ENCODE measurements at regions not wholly inside any gene's neighbourhood (a gene's known extent, or its start where the extent isn't known, plus 50 kb on each side); places are given as distances from the start of the nearest gene placed in this dataset.

DNA sequence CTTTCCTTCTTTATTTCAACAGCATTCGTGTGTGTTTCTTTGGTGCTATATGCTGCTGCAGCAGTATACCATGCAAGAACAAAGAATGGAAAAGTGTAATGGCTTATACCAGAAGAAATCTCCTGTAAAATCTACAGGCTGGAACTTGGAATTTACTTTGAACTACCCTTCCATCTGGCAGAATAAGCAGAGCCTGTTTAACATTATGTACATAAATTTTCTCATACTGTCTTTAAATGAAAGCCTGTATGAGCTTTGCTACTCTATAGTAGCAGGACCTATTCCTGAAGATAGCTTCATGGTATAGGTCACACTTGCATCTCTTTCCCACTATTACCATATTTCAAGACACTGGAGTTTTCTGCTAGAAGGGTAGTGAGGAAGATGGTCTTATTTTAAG lies 522.1 kb upstream of the GHITM start:
- H3K4me1 ChIP-seq (ENCODE audit: control insufficient read depth, extremely low read depth, insufficient read depth, low read length): peaks cover 6% of the 10 kb centered on the region
- no peak overlapping the region for H3K4me3 ChIP-seq (replicated peaks in 1 of 3; ENCODE audit: insufficient read depth in 1 of 3, low read depth in 1 of 3, low read length in 3 of 3)
- dilution Hi-C loops (cut with MboI; ENCODE audit: extremely low pct_ligation_motif_present, low sequenced_read_pairs) (no loop called here), intact Hi-C loops (cut with micrococcal nuclease) (no loop called here)
- no peaks in the 10 kb centered on the region for H3K27me3 ChIP-seq (ENCODE audit: control insufficient read depth in 2 of 2, insufficient read depth in 2 of 2, low read length in 2 of 2)
- H3K9me1 ChIP-seq (replicated peaks; ENCODE audit: control insufficient read depth, extremely low read depth, insufficient read depth, low read length): no peaks in the 10 kb centered on the region
- no TSS peak for BruUV-seq (replicated peaks)
- H3K36me3 ChIP-seq (ENCODE audit: control insufficient read depth in 2 of 2, extremely low read depth in 1 of 2, insufficient read depth in 2 of 2, low read length in 2 of 2): no peaks in the 10 kb centered on the region
- no peaks in the 10 kb centered on the region for H4K20me1 ChIP-seq (replicated peaks; ENCODE audit: control insufficient read depth, extremely low read depth, insufficient read depth, low read length)
- no peak overlapping the region for H3K9ac ChIP-seq (replicated peaks; ENCODE audit: extremely low read depth, insufficient read depth, low read length)
- H3K4me2 ChIP-seq (ENCODE audit: insufficient read depth, low read length): no peak overlapping the region
- no peak overlapping the region for H3K27ac ChIP-seq (ENCODE audit: insufficient read depth, low read depth, low read length)
- no peak for DNase-seq (ENCODE audit: low read depth, low spot score)
- no peaks in the 10 kb centered on the region for H3K79me2 ChIP-seq (ENCODE audit: control insufficient read depth, insufficient read depth, low read length)
- H2AFZ ChIP-seq (ENCODE audit: low read depth, low read length): no peak overlapping the region
- ChIA-PET CTCF (interaction anchor here (1.1 to 2.9 kb wide), 2 partner anchors 10 to 14 kb away, joined by 4 to 6 read pairs; no protein-coding TSS in a partner anchor), POLR2A (no interaction called here)
- no peak for TF ChIP-seq POLR2AphosphoS5 (IDR thresholded peaks at IDR 0.05; ENCODE audit: insufficient read depth, low read depth, low read length)
- TF ChIP-seq EZH2 (IDR thresholded peaks at IDR 0.05; ENCODE audit: borderline replicate concordance, low read depth, low read length, severe bottlenecking): no peak
- TF ChIP-seq MYC (IDR thresholded peaks at IDR 0.05; ENCODE audit: low read depth, low read length): no peak
- TF ChIP-seq, protein P1, sequence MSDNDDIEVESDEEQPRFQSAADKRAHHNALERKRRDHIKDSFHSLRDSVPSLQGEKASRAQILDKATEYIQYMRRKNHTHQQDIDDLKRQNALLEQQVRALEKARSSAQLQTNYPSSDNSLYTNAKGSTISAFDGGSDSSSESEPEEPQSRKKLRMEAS (IDR thresholded peaks at IDR 0.05; ENCODE audit: insufficient read depth, insufficient read length): no peak
- no peak for TF ChIP-seq FOS (IDR thresholded peaks at IDR 0.05; ENCODE audit: borderline replicate concordance, insufficient read depth, low read length)
- TF ChIP-seq GATA2 (IDR thresholded peaks at IDR 0.05; ENCODE audit: insufficient read depth, insufficient read length, low read depth, low read length): no peak
- TF ChIP-seq, protein P2, sequence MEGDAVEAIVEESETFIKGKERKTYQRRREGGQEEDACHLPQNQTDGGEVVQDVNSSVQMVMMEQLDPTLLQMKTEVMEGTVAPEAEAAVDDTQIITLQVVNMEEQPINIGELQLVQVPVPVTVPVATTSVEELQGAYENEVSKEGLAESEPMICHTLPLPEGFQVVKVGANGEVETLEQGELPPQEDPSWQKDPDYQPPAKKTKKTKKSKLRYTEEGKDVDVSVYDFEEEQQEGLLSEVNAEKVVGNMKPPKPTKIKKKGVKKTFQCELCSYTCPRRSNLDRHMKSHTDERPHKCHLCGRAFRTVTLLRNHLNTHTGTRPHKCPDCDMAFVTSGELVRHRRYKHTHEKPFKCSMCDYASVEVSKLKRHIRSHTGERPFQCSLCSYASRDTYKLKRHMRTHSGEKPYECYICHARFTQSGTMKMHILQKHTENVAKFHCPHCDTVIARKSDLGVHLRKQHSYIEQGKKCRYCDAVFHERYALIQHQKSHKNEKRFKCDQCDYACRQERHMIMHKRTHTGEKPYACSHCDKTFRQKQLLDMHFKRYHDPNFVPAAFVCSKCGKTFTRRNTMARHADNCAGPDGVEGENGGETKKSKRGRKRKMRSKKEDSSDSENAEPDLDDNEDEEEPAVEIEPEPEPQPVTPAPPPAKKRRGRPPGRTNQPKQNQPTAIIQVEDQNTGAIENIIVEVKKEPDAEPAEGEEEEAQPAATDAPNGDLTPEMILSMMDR (IDR thresholded peaks at IDR 0.05; ENCODE audit: extremely low read depth in 1 of 2, insufficient read depth in 1 of 2, low read depth in 1 of 2, low read length in 2 of 2): no peak
- TF ChIP-seq JUN (IDR thresholded peaks at IDR 0.05; ENCODE audit: borderline replicate concordance, insufficient read depth, insufficient read length, low read depth): no peak
- TF ChIP-seq POLR2A (IDR thresholded peaks at IDR 0.05; ENCODE audit: low read depth, low read length): no peak
- H3K9me3 ChIP-seq (replicated peaks; ENCODE audit: control insufficient read depth, insufficient read depth, low read length): no peaks in the 10 kb centered on the region
- no peak for FAIRE-seq

All from endothelial cell of umbilical vein (primary cell).